ENCODE measurements at regions not wholly inside any gene's neighbourhood (a gene's known extent, or its start where the extent isn't known, plus 50 kb on each side); places are given as distances from the start of the nearest gene placed in this dataset.

DNA sequence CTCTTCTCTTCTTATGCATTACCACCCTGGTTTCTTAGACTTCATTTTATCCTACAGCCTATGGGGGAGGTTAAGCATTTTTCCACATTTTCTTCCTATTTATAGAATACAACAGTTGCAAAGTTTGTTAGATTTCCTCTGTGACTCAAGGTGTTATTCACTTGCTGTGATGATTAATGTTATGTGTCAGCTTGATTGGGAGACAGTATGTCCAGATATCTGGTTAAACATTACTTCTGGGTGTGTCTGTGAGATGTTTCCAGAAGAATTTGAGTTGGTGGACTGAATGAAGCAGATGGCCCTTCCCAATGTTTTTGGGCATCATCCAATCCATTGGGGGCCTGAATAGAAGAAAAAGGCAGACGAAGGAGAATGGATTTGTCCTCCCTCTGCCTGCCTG lies 131.3 kb downstream of the C6orf118 start (continued):
- TF ChIP-seq, protein P1, sequence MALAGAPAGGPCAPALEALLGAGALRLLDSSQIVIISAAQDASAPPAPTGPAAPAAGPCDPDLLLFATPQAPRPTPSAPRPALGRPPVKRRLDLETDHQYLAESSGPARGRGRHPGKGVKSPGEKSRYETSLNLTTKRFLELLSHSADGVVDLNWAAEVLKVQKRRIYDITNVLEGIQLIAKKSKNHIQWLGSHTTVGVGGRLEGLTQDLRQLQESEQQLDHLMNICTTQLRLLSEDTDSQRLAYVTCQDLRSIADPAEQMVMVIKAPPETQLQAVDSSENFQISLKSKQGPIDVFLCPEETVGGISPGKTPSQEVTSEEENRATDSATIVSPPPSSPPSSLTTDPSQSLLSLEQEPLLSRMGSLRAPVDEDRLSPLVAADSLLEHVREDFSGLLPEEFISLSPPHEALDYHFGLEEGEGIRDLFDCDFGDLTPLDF (CRISPR knock-in tag; IDR thresholded peaks at IDR 0.05): no peak
- TF ChIP-seq HNRNPH1 (optimal IDR thresholded peaks at IDR 0.05; ENCODE audit: low read depth, low read length) (no peak), ZSCAN29 (IDR thresholded peaks at IDR 0.05) (no peak), KLF13 (tag; IDR thresholded peaks at IDR 0.05; ENCODE audit: borderline replicate concordance, low read depth) (no peak), KLF10 (CRISPR knock-in tag; IDR thresholded peaks at IDR 0.05) (no peak), TAF15 (IDR thresholded peaks at IDR 0.05; ENCODE audit: low read depth, low read length) (no peak), ZNF282 (CRISPR knock-in tag; IDR thresholded peaks at IDR 0.05) (no peak), FOXJ2 (tag; IDR thresholded peaks at IDR 0.05) (no peak), ATF3 (IDR thresholded peaks at IDR 0.05) (no peak), ATF3 (CRISPR knock-in tag; conservative IDR thresholded peaks at IDR 0.05) (no peak), SRSF7 (optimal IDR thresholded peaks at IDR 0.05; ENCODE audit: low read depth, low read length) (no peak)
- TF ChIP-seq, protein P2, sequence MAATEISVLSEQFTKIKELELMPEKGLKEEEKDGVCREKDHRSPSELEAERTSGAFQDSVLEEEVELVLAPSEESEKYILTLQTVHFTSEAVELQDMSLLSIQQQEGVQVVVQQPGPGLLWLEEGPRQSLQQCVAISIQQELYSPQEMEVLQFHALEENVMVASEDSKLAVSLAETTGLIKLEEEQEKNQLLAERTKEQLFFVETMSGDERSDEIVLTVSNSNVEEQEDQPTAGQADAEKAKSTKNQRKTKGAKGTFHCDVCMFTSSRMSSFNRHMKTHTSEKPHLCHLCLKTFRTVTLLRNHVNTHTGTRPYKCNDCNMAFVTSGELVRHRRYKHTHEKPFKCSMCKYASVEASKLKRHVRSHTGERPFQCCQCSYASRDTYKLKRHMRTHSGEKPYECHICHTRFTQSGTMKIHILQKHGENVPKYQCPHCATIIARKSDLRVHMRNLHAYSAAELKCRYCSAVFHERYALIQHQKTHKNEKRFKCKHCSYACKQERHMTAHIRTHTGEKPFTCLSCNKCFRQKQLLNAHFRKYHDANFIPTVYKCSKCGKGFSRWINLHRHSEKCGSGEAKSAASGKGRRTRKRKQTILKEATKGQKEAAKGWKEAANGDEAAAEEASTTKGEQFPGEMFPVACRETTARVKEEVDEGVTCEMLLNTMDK (IDR thresholded peaks at IDR 0.05; ENCODE audit: borderline replicate concordance, insufficient read depth, low read depth, low read length, poor library complexity, severe bottlenecking): no peak

Measured in K562 (cell line).